ENCODE measurements at regions not wholly inside any gene's neighbourhood (a gene's known extent, or its start where the extent isn't known, plus 50 kb on each side); places are given as distances from the start of the nearest gene placed in this dataset.

DNA sequence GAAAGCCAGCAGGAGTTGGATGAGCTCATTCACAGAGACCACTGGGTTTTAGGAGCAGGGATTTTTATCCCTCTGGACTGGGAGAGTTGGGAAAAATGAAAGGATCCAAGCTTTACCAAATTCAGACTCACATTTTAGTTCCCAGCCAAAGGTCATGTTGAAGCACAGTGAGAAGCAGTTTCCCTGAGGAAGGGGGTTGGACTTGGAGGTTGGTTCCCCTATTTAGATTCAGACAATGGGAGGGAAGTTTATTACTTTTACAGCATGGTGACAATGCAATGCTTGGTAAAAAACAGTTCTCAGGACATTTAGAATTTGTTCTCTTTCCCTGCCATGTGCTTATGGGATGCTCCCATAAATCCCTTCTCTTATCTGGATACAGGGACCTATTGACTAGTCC is 57.3 kb upstream of the ZNF648 start:
- DNase-seq: no peak

- DNase-seq: no peak
These were observed 53.1 kb upstream of the ZNF648 start for GRCh38 chr1:182114627-182115023.

DNA sequence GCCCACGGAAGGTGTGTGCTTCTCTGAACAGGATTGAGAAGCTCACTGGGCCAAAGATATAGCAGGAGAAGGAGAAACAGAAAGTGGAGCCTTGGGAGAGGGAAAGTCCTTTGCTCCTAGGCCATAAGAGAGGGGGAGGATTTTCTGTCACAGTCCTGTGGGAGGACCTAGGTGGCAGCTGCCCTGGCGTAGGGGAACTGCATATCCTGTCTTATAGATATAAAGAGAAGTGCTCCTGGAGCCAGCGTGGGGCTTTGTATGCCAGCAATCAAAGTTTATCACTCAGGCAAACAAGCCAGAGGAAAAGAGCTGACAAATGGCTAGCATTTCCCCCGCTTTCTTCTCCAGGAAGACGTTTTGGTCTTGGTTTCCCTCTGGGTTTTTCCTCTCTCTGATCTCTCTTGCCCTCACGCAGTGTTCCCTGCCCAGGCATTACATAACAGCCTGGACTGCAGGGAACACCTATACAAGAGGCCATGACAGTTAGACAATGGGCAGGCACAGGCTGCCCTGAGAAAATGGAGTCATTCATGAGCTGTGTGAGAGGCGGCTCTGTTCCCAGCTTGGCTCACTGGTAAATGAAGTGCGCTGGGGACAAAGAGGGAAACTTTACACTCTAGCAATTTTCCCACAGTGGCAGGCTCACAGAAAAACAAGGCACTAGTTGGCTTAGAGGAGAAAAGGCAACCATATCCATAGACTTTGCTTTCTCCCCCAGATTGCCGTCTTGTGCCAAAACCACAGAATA is 52.5 kb upstream of the ZNF648 start:
- DNase-seq: no peak

- no peak for DNase-seq
These were observed 50.0 kb upstream of the ZNF648 start for GRCh38 chr1:182111496-182111895.
